GM20000 (cell line): ENCODE measurements at regions not wholly inside any gene's neighbourhood (a gene's known extent, or its start where the extent isn't known, plus 50 kb on each side); places are given as distances from the start of the nearest gene placed in this dataset.

ENCODE experiments used
- DNase-seq: peaks from one replicate; pipeline ENCODE4 v3.0.0; 2012; ENCODE audit warnings: low spot score
- CTCF ChIP-seq: IDR thresholded peaks from 2 replicates; pipeline ENCODE4 v1.5.1; 2012; ENCODE audit warnings: mild to moderate bottlenecking, control low read depth; ENCODE audit errors: extremely low read depth, missing control alignments

- TF ChIP-seq CTCF = no peak
- no peak for DNase-seq
These were observed 112.3 kb upstream of the COL11A1 start for GRCh38 chr1:103220631-103221041.

DNA sequence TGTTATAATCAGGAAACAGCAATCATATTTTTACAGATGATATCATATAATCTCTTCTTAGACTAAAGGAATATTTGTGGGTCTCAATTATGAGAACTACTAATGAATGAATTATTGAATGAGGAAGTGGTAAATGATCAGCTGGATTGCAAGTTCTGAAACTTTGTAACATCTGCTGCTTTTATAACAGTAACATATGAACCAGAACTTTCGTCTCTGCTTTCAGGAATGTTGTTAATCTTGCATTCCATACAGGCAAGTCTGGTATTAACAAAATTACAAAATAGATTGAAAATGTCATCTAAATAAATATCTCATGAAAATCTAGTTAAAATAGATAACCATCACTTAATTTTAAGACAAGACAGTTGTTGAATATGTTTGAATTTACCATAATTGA is 110.5 kb upstream of the COL11A1 start:
- no peak for DNase-seq

GRCh38 chr1:103218369-103218768 is 110.0 kb upstream of the COL11A1 start:
- DNase-seq = no peak
- no peak for TF ChIP-seq CTCF

More for the DNA sequence above, 110.5 kb upstream of the COL11A1 start:
- no peak for TF ChIP-seq CTCF

DNA sequence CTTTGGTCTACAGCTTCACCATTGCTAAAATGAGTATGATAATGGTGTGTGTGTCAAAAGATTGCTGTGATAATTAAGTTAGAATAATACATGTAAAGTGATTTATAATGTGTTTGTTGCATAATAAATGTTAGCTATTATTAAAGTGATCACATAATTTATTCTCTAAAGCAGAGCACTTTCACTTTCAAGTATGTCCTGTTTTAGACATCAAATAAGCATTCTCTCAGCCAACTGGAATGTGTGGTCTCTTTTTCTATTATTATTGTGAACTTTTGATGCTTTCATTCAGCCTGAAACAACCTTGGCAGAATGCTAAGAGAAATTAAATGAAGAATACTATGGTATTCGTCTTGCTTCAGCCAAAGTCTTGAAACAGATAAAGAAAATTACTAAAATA is 102.8 kb upstream of the COL11A1 start:
- TF ChIP-seq CTCF = no peak
- DNase-seq = no peak

- no peak for DNase-seq
- TF ChIP-seq CTCF = no peak
These were observed 100.5 kb upstream of the COL11A1 start for GRCh38 chr1:103208844-103209243.

GRCh38 chr1:103199001-103199400 is 90.7 kb upstream of the COL11A1 start:
- TF ChIP-seq CTCF = no peak
- DNase-seq = no peak

DNA sequence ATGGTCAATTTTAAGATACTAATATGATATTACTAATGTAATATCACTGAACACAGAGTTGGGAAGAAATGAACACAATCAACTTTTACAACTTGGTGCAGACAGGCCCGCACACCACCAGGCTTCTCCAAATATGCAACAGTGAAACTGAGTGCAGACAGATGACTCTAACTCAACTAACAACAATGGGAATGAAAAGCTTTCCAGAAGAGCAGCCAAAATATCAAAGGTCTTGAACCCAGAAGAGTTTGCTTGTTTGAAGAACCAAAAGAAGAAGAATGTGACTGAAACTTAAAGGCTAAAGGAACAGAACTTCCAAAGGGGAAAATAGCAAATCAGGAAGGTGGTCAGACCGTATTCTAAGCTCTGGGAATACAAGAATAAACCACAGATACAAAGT is 89.8 kb upstream of the COL11A1 start:
- no peak for TF ChIP-seq CTCF
- DNase-seq = no peak

DNA sequence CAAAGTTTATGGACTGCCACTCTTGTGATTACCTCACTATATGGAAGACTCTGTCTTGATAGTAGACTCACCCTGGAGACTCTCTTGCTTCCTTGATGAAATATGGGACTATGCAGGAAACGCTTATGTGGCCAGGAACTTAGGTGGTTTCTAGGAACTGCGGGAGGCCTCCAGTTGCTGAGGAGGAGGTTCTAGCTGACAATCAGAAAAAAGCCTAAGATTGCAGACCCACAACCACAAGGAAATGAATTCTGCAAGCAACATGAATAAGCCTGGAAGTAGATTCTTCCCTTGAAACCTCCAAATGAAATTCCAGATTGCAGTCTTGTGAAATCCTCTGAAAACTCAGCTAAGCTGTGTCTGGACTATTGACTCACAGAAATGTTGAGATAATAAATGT is 88.9 kb upstream of the COL11A1 start:
- TF ChIP-seq CTCF = no peak
- no peak for DNase-seq
